ENCODE measurements at regions not wholly inside any gene's neighbourhood (a gene's known extent, or its start where the extent isn't known, plus 50 kb on each side); places are given as distances from the start of the nearest gene placed in this dataset.

- Mint-ChIP-seq H3K9me3 (no peaks in the 10 kb centered on the region), H3K27ac (no peak overlapping the region), H3K4me3 (no peak overlapping the region), H3K36me3 (no peaks in the 10 kb centered on the region), H3K4me1 (no peaks in the 10 kb centered on the region), H3K27me3 (no peaks in the 10 kb centered on the region)
- no peak for DNase-seq
- CTCF ChIA-PET, result no interaction called here
These were observed 124.3 kb upstream of the CACNA2D1 start for GRCh38 chr7:82567841-82568240.

DNA sequence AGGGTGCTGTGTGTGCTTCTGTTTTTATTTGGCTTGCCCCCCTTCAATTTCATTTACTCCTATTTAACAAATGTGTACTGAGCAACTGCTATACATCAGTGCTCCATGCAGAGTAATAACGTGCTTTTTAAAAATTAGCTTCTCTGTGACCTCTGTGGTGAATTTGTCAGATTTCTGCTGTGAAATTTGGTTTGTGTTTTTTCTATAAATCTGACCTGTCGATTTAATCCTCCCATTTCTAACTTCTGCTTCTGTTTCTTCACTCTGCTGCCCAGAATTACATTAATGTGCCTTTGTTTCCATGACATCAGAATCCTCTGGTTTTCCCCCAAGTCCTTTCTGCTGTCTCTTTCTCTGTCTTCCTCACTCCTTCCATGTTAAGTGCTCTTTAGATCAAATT is 123.8 kb upstream of the CACNA2D1 start:
- Mint-ChIP-seq H3K27me3 (no peaks in the 10 kb centered on the region), H3K36me3 (no peaks in the 10 kb centered on the region), H3K4me1 (no peaks in the 10 kb centered on the region), H3K27ac (no peak overlapping the region), H3K9me3 (no peaks in the 10 kb centered on the region), H3K4me3 (no peak overlapping the region)
- DNase-seq, result no peak
- CTCF ChIA-PET, result no interaction called here

- no peaks in the 10 kb centered on the region for H3K27me3 Mint-ChIP-seq
- no peak overlapping the region for H3K27ac Mint-ChIP-seq
- no peak overlapping the region for H3K4me3 Mint-ChIP-seq
- CTCF ChIA-PET, result no interaction called here
- H3K36me3 Mint-ChIP-seq, result no peaks in the 10 kb centered on the region
- no peaks in the 10 kb centered on the region for H3K4me1 Mint-ChIP-seq
- no peak for DNase-seq
- H3K9me3 Mint-ChIP-seq, result no peaks in the 10 kb centered on the region
These were observed 123.2 kb upstream of the CACNA2D1 start for GRCh38 chr7:82566752-82567151.

- DNase-seq, result no peak
- CTCF ChIA-PET, result no interaction called here
- H3K4me1 Mint-ChIP-seq, result no peaks in the 10 kb centered on the region
- H3K27ac Mint-ChIP-seq, result no peak overlapping the region
- no peaks in the 10 kb centered on the region for H3K27me3 Mint-ChIP-seq
- no peaks in the 10 kb centered on the region for H3K9me3 Mint-ChIP-seq
- H3K36me3 Mint-ChIP-seq, result no peaks in the 10 kb centered on the region
- no peak overlapping the region for H3K4me3 Mint-ChIP-seq
These were observed 119.3 kb upstream of the CACNA2D1 start for GRCh38 chr7:82562716-82563404.

GRCh38 chr7:82559193-82559805 is 115.7 kb upstream of the CACNA2D1 start:
- no peaks in the 10 kb centered on the region for H3K27me3 Mint-ChIP-seq
- CTCF ChIA-PET, result no interaction called here
- H3K36me3 Mint-ChIP-seq, result no peaks in the 10 kb centered on the region
- H3K27ac Mint-ChIP-seq, result no peak overlapping the region
- no peaks in the 10 kb centered on the region for H3K4me1 Mint-ChIP-seq
- no peak for DNase-seq
- H3K9me3 Mint-ChIP-seq, result peaks cover 4% of the 10 kb centered on the region
- no peak overlapping the region for H3K4me3 Mint-ChIP-seq

- CTCF ChIA-PET, result no interaction called here
- Mint-ChIP-seq H3K4me3 (no peak overlapping the region), H3K36me3 (no peaks in the 10 kb centered on the region), H3K9me3 (no peaks in the 10 kb centered on the region), H3K27ac (no peak overlapping the region), H3K4me1 (no peaks in the 10 kb centered on the region), H3K27me3 (no peaks in the 10 kb centered on the region)
- DNase-seq, result no peak
These were observed 106.2 kb upstream of the CACNA2D1 start for GRCh38 chr7:82549616-82550285.

DNA sequence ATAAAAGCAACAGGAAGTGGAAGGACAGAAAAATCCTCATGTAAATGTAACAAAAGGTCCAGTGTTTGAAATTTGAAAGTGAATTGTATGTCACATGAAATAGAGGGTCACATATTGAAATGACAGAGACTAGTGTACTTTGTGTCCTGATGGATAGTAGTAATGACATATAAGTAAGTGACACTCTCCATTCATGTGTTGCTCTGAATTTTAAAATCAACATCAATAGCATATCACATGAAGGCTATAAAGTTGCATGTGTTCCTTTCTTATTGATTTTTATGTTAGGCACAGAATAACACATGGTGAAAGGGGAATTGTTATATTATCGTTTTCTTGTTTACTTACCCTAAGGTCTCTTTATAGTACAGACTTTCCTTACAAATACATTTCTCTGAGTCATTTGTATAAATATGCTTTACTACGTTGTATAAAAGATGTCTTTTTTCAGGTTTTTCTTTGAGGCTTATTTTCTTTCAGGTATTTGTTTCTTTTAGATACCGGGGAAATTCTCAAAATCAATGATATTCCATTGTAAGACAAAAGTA is 104.6 kb upstream of the CACNA2D1 start:
- no peak overlapping the region for H3K27ac Mint-ChIP-seq
- no peaks in the 10 kb centered on the region for H3K4me1 Mint-ChIP-seq
- no peaks in the 10 kb centered on the region for H3K9me3 Mint-ChIP-seq
- CTCF ChIA-PET, result no interaction called here
- no peaks in the 10 kb centered on the region for H3K27me3 Mint-ChIP-seq
- no peaks in the 10 kb centered on the region for H3K36me3 Mint-ChIP-seq
- H3K4me3 Mint-ChIP-seq, result no peak overlapping the region
- no peak for DNase-seq

GRCh38 chr7:82542665-82543064 is 99.1 kb upstream of the CACNA2D1 start:
- no peaks in the 10 kb centered on the region for H3K9me3 Mint-ChIP-seq
- CTCF ChIA-PET, result no interaction called here
- no peaks in the 10 kb centered on the region for H3K36me3 Mint-ChIP-seq
- no peaks in the 10 kb centered on the region for H3K27me3 Mint-ChIP-seq
- H3K4me1 Mint-ChIP-seq, result no peaks in the 10 kb centered on the region
- no peak for DNase-seq
- no peak overlapping the region for H3K27ac Mint-ChIP-seq
- no peak overlapping the region for H3K4me3 Mint-ChIP-seq

- H3K4me3 Mint-ChIP-seq, result no peak overlapping the region
- H3K27me3 Mint-ChIP-seq, result no peaks in the 10 kb centered on the region
- H3K9me3 Mint-ChIP-seq, result no peaks in the 10 kb centered on the region
- H3K27ac Mint-ChIP-seq, result no peak overlapping the region
- CTCF ChIA-PET, result no interaction called here
- H3K36me3 Mint-ChIP-seq, result no peaks in the 10 kb centered on the region
- H3K4me1 Mint-ChIP-seq, result no peaks in the 10 kb centered on the region
- no peak for DNase-seq
These were observed 96.4 kb upstream of the CACNA2D1 start for GRCh38 chr7:82539969-82540368.

DNA sequence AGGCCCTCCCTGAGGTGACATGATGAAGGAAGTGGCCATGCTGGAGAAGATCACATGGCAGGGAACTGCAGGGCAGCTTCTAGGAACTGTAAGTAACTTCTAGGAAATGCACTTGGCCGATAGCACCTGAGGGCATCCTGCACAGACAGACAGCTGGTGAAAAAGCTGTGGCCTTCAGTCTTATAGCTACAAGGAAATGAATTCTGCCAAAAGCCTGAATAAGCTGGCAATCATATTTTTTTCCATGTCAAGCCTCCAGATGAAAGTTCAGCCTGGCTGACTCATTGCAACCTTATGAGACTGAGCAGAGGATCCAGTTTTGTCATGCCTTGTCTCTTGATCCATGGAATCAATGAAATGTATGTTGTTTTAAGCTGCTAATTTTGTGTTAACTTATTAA is 91.1 kb upstream of the CACNA2D1 start:
- DNase-seq, result no peak
- H3K27ac Mint-ChIP-seq, result no peak overlapping the region
- no peaks in the 10 kb centered on the region for H3K36me3 Mint-ChIP-seq
- CTCF ChIA-PET, result no interaction called here
- H3K27me3 Mint-ChIP-seq, result no peaks in the 10 kb centered on the region
- no peak overlapping the region for H3K4me3 Mint-ChIP-seq
- H3K4me1 Mint-ChIP-seq, result no peaks in the 10 kb centered on the region
- no peaks in the 10 kb centered on the region for H3K9me3 Mint-ChIP-seq

GRCh38 chr7:82530361-82530760 is 86.8 kb upstream of the CACNA2D1 start:
- H3K27ac Mint-ChIP-seq, result no peak overlapping the region
- no peak overlapping the region for H3K4me3 Mint-ChIP-seq
- CTCF ChIA-PET, result no interaction called here
- no peaks in the 10 kb centered on the region for H3K4me1 Mint-ChIP-seq
- DNase-seq, result no peak
- no peaks in the 10 kb centered on the region for H3K9me3 Mint-ChIP-seq
- H3K36me3 Mint-ChIP-seq, result no peaks in the 10 kb centered on the region
- H3K27me3 Mint-ChIP-seq, result no peaks in the 10 kb centered on the region

DNA sequence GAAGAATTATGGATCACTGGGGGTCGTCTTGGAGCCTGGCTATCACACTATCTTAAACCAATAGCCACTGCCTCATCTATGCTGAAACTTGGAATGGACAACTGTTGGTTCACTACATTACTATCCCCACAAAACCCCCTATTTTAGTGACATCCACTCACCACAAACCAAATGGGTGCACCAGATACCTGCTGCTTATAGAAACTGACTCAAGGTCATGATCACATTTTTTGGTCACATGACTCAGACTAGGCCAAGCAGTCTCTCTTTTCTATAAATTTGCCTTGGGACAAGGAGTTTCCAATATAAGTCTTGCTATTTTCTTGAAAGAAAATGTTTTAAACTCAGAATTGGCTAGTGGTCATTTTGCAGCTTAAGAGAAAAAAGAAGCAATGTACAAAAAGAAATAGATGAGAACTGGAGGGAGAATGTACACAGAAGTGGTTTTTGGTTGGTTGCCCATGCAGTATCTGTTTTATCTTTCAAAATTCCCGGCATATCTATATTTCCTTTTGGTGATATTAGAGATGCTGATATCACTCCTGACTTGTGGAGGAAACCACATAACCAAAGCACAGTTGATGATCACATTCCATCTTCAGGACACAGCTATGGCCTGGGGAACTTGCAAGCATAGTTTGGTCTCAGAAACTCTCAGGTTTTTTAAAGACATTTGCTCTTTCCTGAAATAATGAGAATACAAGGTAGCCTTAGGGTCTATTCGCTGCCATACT is 85.2 kb upstream of the CACNA2D1 start:
- no peak overlapping the region for H3K4me3 Mint-ChIP-seq
- no peaks in the 10 kb centered on the region for H3K36me3 Mint-ChIP-seq
- H3K27ac Mint-ChIP-seq, result no peak overlapping the region
- CTCF ChIA-PET, result no interaction called here
- no peak for DNase-seq
- H3K4me1 Mint-ChIP-seq, result no peaks in the 10 kb centered on the region
- no peaks in the 10 kb centered on the region for H3K9me3 Mint-ChIP-seq
- no peaks in the 10 kb centered on the region for H3K27me3 Mint-ChIP-seq

GRCh38 chr7:82527851-82528250 is 84.3 kb upstream of the CACNA2D1 start:
- no peak overlapping the region for H3K4me3 Mint-ChIP-seq
- CTCF ChIA-PET, result no interaction called here
- no peaks in the 10 kb centered on the region for H3K4me1 Mint-ChIP-seq
- no peaks in the 10 kb centered on the region for H3K27me3 Mint-ChIP-seq
- H3K9me3 Mint-ChIP-seq, result no peaks in the 10 kb centered on the region
- no peak overlapping the region for H3K27ac Mint-ChIP-seq
- no peaks in the 10 kb centered on the region for H3K36me3 Mint-ChIP-seq
- no peak for DNase-seq

DNA sequence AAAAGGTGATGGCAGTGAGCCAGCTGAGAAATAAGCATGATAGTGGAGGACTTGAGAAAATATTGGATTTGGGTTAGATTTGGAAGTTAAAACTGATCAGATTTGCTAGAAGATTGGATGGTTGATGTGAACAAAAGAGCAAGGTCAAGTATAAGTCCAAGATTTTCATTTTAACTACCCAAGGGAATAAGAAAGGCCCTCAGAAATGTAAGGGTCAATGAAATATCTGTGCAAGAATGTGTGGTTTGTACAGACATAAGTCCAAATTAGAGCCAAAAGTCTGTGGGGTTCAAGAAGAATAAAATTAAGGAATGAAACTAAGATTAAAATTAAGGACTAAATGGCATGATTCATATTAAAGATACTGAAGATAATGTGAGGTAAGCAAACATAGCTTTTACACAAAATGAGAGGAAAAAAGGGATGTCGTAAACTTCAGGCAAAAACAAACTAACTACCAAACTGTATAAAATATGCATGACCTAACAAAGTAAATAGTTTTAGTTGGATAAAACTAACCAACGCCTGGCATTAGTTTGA is 78.4 kb upstream of the CACNA2D1 start:
- no peaks in the 10 kb centered on the region for H3K4me1 Mint-ChIP-seq
- no peaks in the 10 kb centered on the region for H3K9me3 Mint-ChIP-seq
- no peak for DNase-seq
- H3K27me3 Mint-ChIP-seq, result no peaks in the 10 kb centered on the region
- no peaks in the 10 kb centered on the region for H3K36me3 Mint-ChIP-seq
- CTCF ChIA-PET, result no interaction called here
- no peak overlapping the region for H3K27ac Mint-ChIP-seq
- no peak overlapping the region for H3K4me3 Mint-ChIP-seq
